HUES64 (cell line): ENCODE measurements at regions not wholly inside any gene's neighbourhood (a gene's known extent, or its start where the extent isn't known, plus 50 kb on each side); places are given as distances from the start of the nearest gene placed in this dataset.

ENCODE experiments used
- H3K27ac ChIP-seq: 2 replicates; pipeline ENCODE4 v1.7.0; 2013; ENCODE audit warnings: low read depth, low read length, inconsistent platforms
- H3K27me3 ChIP-seq: 2 replicates; pipeline ENCODE4 v1.6.1; 2013; ENCODE audit warnings: mild to moderate bottlenecking, low read length; ENCODE audit not compliant: insufficient read depth
- H3K36me3 ChIP-seq: 2 replicates; pipeline ENCODE4 v1.6.1; 2013; ENCODE audit warnings: mild to moderate bottlenecking, low read length; ENCODE audit not compliant: insufficient read depth
- H3K4me1 ChIP-seq: 2 replicates; pipeline ENCODE4 v1.6.1; 2013; ENCODE audit warnings: mild to moderate bottlenecking, low read length, moderate library complexity; ENCODE audit not compliant: insufficient read depth
- H3K4me3 ChIP-seq: 2 replicates; pipeline ENCODE4 v1.5.1; 2013; ENCODE audit warnings: mild to moderate bottlenecking, low read length, moderate library complexity
- H3K9ac ChIP-seq: 2 replicates; pipeline ENCODE4 v1.6.1; 2013; ENCODE audit warnings: mild to moderate bottlenecking, low read depth, low read length
- H3K9me3 ChIP-seq: 2 replicates; pipeline ENCODE4 v1.6.1; 2013; ENCODE audit warnings: low read depth, low read length; ENCODE audit not compliant: insufficient read depth
- WGBS: fragments of 150-250, 120-280 bp; methylation state at CpG from one replicate; pipeline ENCODE4 v1.1.7; 2013; ENCODE audit warnings: missing lambda C conversion rate; 5-methylcytosine and 5-hydroxymethylcytosine counted together

DNA sequence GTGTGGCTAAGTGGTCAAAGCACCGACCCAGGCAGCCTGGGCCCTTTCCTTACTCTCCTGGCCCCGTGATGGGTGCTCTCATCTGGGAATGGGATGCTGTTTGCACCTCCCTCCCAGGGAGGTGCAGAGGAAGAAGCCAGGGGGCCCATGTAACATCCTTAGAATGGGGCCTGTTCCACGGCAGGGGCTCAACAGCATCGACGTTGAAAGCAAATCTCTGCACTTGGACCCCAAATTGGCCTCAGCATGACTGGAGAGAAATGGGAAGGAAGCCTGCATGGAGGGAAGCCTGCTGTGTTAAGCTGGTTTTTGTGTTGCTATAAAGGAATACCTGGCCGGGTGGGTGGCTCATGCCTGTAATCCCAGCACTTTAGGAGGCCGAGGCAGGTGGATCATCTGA, 1288.4 kb downstream of the TBC1D22A start:
- Histone ChIP-seq H3K9me3 (no peaks in the 10 kb centered on the region), H3K4me3 (no peak overlapping the region), H3K4me1 (no peaks in the 10 kb centered on the region), H3K27ac (no peak overlapping the region), H3K27me3 (no peaks in the 10 kb centered on the region), H3K36me3 (no peaks in the 10 kb centered on the region), H3K9ac (no peak overlapping the region)
- WGBS, result 93% methylated on average over 7 of the region's 7 CpGs

DNA sequence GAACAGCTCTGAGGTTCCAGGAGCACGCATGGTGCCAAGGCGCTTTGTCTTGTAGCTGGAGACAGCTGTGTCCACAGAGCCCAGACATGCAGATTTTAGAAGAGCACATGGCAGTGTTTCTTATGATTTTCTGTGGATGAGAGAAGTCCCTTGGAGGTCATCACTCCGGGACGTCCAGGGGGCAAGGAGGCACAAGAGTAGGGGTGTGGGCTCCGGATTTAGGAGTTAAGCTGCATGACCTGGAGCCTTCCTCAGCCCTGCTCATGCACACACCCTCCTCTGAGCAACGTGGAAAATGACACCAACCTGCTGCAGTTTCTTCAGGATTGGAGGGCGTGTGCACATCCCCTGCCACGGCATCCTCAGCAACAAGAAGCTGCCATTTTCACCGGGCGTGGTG, 1286.7 kb downstream of the TBC1D22A start:
- Histone ChIP-seq H3K9ac (no peak overlapping the region), H3K9me3 (no peaks in the 10 kb centered on the region), H3K36me3 (no peaks in the 10 kb centered on the region), H3K4me1 (no peaks in the 10 kb centered on the region; the same call in 1 of the 2 replicates), H3K27me3 (no peaks in the 10 kb centered on the region), H3K4me3 (no peak overlapping the region), H3K27ac (no peak overlapping the region)
- WGBS, result 83% methylated on average over 10 of the region's 10 CpGs

DNA sequence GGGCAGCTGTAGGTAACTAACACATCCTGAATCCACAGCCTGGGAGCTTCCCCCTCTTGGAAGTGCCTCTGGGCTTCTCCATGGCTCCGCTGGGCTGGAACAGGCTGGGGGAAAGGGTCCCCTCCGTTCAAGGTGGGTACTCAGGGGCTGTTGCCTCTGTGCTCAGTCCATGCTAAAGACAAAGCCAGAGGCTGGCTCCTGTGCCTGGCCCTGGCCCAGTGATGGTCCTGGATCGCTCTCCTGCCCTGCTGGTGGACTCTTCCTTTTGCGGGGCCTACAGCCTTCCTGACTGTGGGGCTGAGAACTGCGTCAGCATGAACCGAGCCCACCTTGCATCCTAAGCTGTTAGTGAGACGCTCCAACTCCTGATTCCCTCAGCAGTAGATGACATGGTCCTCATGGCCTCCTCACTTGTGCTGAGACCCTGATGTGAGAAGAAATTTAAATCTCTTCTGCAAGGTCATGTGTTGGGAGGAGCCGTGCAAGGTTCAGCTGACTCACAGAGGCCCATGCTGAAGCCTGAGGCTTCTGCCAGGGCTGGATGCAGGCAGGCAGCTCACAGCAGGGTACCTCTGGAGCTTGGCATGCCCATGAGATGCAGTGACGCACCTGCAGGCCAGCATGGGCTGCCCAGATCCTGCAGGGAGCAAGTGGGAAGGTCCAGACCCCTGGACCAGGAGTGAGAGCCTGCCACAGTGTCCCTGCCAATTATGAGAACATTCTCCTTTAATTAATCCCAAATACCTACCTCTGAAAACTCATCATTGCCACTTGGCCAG, 1285.5 kb downstream of the TBC1D22A start:
- H3K27ac ChIP-seq, result no peak overlapping the region
- H3K9me3 ChIP-seq, result no peaks in the 10 kb centered on the region
- H3K4me1 ChIP-seq, result no peaks in the 10 kb centered on the region; the same call in 1 of the 2 replicates
- no peaks in the 10 kb centered on the region for H3K36me3 ChIP-seq
- no peaks in the 10 kb centered on the region for H3K27me3 ChIP-seq
- no peak overlapping the region for H3K9ac ChIP-seq
- no peak overlapping the region for H3K4me3 ChIP-seq
- 93% methylated on average over 9 of the region's 9 CpGs for WGBS

DNA sequence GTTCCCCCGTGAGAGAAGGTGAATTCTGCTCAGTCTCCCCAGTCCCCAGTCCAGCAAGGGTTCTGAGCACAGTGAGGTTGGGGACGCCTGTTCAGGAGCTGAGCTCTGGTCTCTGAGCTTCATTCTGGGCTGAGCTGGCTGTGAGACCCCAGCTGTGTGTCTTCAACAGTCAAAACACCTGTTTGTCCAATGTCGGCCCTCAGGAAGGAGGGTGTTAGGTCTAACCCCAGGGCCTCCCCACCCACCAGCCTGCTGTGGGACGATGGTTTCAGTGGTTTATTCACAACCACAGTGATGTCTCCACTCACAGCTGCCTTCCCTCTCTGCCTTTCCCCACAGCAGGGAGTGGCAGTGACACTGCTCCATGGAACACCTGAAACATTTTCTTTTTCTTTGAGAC, 1282.9 kb downstream of the TBC1D22A start:
- WGBS, result 95% methylated on average over 4 of the region's 4 CpGs
- Histone ChIP-seq H3K4me1 (no peaks in the 10 kb centered on the region; the same call in 1 of the 2 replicates), H3K27ac (no peak overlapping the region), H3K4me3 (no peak overlapping the region), H3K27me3 (no peaks in the 10 kb centered on the region), H3K9me3 (no peaks in the 10 kb centered on the region), H3K36me3 (no peaks in the 10 kb centered on the region), H3K9ac (no peak overlapping the region)

DNA sequence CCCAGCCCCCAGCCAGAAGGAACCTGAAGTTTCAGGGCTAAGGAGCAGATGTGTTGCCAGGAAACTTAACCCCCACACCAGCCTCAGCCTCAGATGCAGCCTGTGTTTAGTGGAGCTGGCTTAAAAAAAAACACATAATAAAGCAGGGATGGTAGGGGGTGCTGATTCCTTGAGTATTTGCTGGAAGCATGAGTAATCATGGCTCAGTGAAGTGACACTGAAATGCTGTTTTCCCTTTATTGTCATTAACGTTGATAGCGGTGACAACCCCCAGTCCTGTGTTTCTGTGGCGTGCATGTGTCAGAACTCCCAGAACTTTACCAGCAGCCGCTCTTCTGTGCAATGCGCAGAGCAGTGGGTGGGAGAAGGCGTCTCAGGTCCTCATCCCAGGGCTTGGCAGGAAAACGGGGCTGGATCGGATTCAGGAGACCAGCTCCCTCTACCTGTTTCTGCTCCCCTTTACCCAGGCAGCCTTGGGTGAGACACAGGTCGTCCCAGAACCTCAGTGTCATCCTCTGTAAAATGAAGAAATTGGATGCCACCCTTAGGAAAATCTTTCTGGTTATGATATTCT, 1282.1 kb downstream of the TBC1D22A start:
- Histone ChIP-seq H3K4me3 (no peak overlapping the region), H3K36me3 (no peaks in the 10 kb centered on the region), H3K9ac (no peak overlapping the region), H3K9me3 (no peaks in the 10 kb centered on the region), H3K4me1 (no peaks in the 10 kb centered on the region; the same call in 1 of the 2 replicates), H3K27ac (no peak overlapping the region), H3K27me3 (no peaks in the 10 kb centered on the region)
- 65% methylated on average over 9 of the region's 9 CpGs for WGBS

DNA sequence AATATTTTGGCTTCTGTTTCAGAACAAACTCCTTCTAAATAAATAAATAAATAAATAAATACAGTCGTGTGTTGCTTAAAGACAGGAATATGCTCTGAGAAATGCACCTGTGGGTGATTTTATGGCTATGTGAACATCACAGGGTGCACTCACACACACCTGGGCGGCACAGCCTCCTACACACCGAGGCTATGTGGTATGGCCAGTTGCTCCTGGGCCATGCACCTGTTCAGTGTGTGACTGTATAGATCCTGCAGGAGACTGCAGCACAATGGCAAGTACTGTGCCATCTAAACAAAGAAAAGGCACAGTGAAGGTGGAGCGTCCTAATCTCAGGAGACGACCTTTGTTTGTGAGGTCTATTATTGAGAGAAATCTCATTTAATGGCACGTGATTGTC, 1281.1 kb downstream of the TBC1D22A start:
- Histone ChIP-seq H3K4me3 (no peak overlapping the region), H3K9ac (no peak overlapping the region), H3K4me1 (no peaks in the 10 kb centered on the region; the same call in 1 of the 2 replicates), H3K36me3 (no peaks in the 10 kb centered on the region), H3K27ac (no peak overlapping the region), H3K9me3 (peaks cover 3% of the 10 kb centered on the region; the same call in 1 of the 2 replicates), H3K27me3 (no peaks in the 10 kb centered on the region)
- 92% methylated on average over 6 of the region's 6 CpGs for WGBS

DNA sequence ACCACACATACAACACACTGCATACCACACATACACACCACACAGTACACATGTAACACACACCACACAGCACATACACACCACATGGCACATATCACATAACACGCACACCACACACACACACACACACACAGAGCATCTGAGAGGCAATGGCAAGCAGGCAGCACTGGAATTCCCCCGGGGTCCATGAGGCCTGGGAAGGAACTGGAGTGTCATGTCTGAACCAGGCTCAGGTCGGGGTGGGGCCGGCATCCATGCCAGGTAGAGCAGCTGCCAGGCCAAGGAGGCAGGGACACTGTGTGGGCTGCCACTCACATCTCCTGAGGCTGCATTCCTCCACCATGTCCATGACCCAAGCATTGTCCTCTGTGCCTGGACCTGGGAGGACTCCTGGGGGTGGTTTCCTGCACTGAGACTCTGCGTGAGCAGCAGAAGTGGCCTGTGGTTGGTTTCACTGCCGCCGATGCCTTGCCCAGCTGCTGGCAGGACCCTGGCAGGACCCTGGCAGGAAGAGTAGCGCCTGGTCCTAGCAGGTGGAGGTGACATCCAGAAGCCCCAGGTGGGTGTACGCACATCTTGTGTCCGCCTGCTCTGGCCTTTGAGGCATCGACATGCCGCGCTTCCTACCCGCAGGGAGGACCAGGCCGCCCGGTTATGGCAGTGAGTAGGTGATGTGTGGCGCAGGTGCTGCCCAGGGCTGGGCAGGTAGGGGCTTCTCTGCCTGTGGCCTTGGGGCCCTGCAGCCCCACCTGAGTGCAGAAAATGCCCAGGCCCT, 1280.4 kb downstream of the TBC1D22A start:
- no peak overlapping the region for H3K4me3 ChIP-seq
- WGBS, result 89% methylated on average over 17 of the region's 17 CpGs
- no peak overlapping the region for H3K9ac ChIP-seq
- no peaks in the 10 kb centered on the region; the same call in 1 of the 2 replicates for H3K4me1 ChIP-seq
- H3K27ac ChIP-seq, result no peak overlapping the region
- no peaks in the 10 kb centered on the region for H3K36me3 ChIP-seq
- H3K27me3 ChIP-seq, result no peaks in the 10 kb centered on the region
- H3K9me3 ChIP-seq, result peaks cover 3% of the 10 kb centered on the region; the same call in 1 of the 2 replicates

DNA sequence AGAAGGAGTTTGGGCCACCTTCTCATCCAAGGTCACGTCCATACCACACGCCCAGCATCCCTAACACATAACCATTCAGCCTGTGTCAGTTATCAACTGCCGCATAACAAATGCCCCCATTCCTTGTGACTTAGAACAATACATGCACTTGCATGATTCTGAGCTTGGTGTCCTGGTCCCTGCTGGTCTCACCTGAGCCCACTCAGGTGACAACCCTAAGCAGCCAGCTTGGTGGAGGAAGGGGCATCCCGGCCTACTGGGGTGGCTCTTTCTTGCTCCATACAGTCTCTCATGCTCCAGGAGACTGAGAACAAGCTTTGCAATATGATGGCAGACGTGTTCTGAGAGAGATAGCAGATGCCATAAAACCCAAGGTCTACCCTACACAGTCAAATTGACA, 1276.9 kb downstream of the TBC1D22A start:
- WGBS, result 93% methylated on average over 5 of the region's 5 CpGs
- H3K4me3 ChIP-seq, result no peak overlapping the region
- H3K4me1 ChIP-seq, result no peaks in the 10 kb centered on the region; the same call in 1 of the 2 replicates
- no peak overlapping the region for H3K9ac ChIP-seq
- H3K36me3 ChIP-seq, result no peaks in the 10 kb centered on the region
- no peaks in the 10 kb centered on the region for H3K27me3 ChIP-seq
- no peak overlapping the region for H3K27ac ChIP-seq
- peaks cover 3% of the 10 kb centered on the region; the same call in 1 of the 2 replicates for H3K9me3 ChIP-seq

DNA sequence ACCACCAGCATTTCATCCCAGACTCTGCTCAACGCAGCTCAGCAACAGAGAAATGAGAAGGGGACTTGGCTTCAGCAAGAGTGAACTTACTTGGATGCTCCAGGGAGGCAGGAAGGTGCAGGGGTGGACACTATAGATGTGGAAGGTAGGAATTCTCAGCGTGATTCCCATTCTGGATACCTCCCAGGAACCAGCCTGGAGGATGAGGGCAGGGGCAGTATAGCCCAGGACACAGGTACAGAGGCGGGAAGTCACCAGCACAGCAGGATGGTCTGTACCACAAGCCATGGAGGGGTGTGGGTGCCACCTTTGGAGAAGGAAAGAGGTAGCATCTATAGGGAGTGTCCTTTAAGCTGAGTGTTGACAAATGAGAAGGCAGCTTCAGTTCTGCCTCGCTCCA, 1275.2 kb downstream of the TBC1D22A start:
- Histone ChIP-seq H3K4me3 (no peak overlapping the region), H3K4me1 (no peaks in the 10 kb centered on the region), H3K27me3 (no peaks in the 10 kb centered on the region), H3K36me3 (no peaks in the 10 kb centered on the region), H3K27ac (no peak overlapping the region), H3K9me3 (peaks cover 8% of the 10 kb centered on the region; the same call in 1 of the 2 replicates), H3K9ac (no peak overlapping the region)
- 84% methylated on average over 4 of the region's 4 CpGs for WGBS

DNA sequence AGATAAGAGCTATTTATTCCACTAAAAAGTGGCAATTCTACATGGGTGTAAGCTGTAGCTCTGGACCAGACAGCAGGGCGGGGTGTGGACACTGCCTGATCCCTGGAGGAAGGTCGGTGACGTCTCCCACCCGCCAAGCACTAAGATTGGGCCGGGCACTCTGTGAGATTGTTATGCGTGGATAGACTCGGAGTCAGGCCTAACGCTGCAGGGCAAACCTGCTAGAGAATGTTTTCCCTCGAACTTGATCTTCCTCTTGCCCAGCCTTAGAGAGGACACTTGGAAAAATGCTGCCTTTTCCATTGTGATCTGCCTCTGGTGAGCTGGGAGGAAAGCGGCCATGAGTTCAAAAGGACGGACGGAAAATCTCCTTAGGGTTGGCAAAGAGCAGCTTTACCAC, 1273.4 kb downstream of the TBC1D22A start:
- H3K36me3 ChIP-seq, result no peaks in the 10 kb centered on the region
- no peak overlapping the region for H3K4me3 ChIP-seq
- H3K9me3 ChIP-seq, result peaks cover 8% of the 10 kb centered on the region; the same call in 1 of the 2 replicates
- WGBS, result 79% methylated on average over 12 of the region's 12 CpGs
- no peak overlapping the region for H3K9ac ChIP-seq
- H3K27me3 ChIP-seq, result no peaks in the 10 kb centered on the region
- H3K4me1 ChIP-seq, result no peaks in the 10 kb centered on the region
- no peak overlapping the region for H3K27ac ChIP-seq

DNA sequence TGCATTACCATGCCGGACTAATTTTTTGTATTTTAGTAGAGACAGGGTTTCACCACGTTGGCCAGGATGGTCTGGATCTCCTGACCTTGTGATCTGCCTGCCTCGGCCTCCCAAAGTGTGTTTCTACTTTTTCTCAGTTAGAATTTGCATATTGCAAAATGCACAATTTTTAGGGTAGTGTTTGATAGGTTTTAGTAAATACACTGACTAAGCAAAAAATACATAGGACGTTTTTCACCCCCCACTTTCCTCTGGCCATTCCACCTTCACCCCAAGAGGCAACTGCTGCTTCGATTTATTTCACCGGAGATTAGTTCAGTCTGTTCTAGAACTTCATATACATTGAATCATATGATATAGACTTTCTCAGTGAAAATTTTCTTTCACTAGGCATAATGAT, 1269.1 kb downstream of the TBC1D22A start:
- Histone ChIP-seq H3K9me3 (peaks cover 4% of the 10 kb centered on the region; the same call in 1 of the 2 replicates), H3K4me1 (no peaks in the 10 kb centered on the region), H3K9ac (no peak overlapping the region), H3K36me3 (no peaks in the 10 kb centered on the region), H3K27ac (no peak overlapping the region), H3K4me3 (no peak overlapping the region), H3K27me3 (no peaks in the 10 kb centered on the region)
- WGBS, result 89% methylated on average over 6 of the region's 6 CpGs
